HepG2 (cell line): ENCODE measurements at regions not wholly inside any gene's neighbourhood (a gene's known extent, or its start where the extent isn't known, plus 50 kb on each side); places are given as distances from the start of the nearest gene placed in this dataset.

Experiments
- ATAC-seq: fragments of 200-7000 bp; cut with Tn5 transposase; 3 replicates; pipeline ENCODE4 v1.9.1; 2020; ENCODE audit warnings: mild to moderate bottlenecking, moderate library complexity
- BruUV-seq: library from RNA; stranded (reverse); fragments of 400-500 nt; replicated peaks from 2 replicates; lab custom pipeline; 2021; lab: Mats Ljungman, UMichigan
- CTCF ChIA-PET: fragments of 300-600 bp; formaldehyde crosslinking; extraction: SDS; loops from one replicate; lab custom pipeline; 2021; ENCODE audit warnings: low total read pairs, inconsistent platforms, low intra/inter-chr PET ratio; lab: Yijun Ruan, JAX
- POLR2A ChIA-PET: fragments of 350-600 bp; sonication (Branson Sonifier 250); formaldehyde crosslinking; loops from one replicate; lab custom pipeline; 2020; ENCODE audit warnings: antibody characterized with exemption, inconsistent platforms; lab: Yijun Ruan, JAX
- DNase-seq: peaks from one replicate; pipeline ENCODE4 v3.0.0-alpha.2; 2015; ENCODE audit warnings: low spot score
- FAIRE-seq: peaks from 3 replicates; lab custom pipeline; 2011; peaks lifted over from hg19 to GRCh38; lab: Jason Lieb, UNC
- H2AFZ ChIP-seq: one replicate; pipeline ENCODE4 v1.6.1; 2011; ENCODE audit warnings: low read length, inconsistent platforms
- H3K27ac ChIP-seq: fragments of 300-600 bp; 3 replicates; pipeline ENCODE4 v1.8.0; 2011; ENCODE audit warnings: mixed run types, mild to moderate bottlenecking, mixed read lengths, low read length, inconsistent platforms; ENCODE audit not compliant: insufficient read depth; ENCODE audit errors: extremely low read length
- H3K27me3 ChIP-seq, 2 experiments: fragments of 200-600 bp in 1 of 2; 2 replicates in 1 of 2; 3 replicates in 1 of 2; pipeline versions ENCODE4 v1.6.0 to v1.8.0; 2011; ENCODE audit warnings: low read length in 2 of 2, mild to moderate bottlenecking in 2 of 2, moderate library complexity in 2 of 2, inconsistent platforms in 1 of 2; ENCODE audit not compliant: insufficient read depth in 2 of 2, control insufficient read depth in 1 of 2
- H3K36me3 ChIP-seq, 2 experiments: fragments of 200-600 bp in 1 of 2; replicated peaks in 1 of 2; 2 replicates in 1 of 2; 3 replicates in 1 of 2; pipeline versions ENCODE4 v1.5.1 to v1.8.0; 2011; ENCODE audit warnings: low read length in 2 of 2, inconsistent platforms in 1 of 2; ENCODE audit not compliant: insufficient read depth in 2 of 2, control insufficient read depth in 1 of 2
- H3K4me1 ChIP-seq: 2 replicates; pipeline ENCODE4 v1.5.1; 2012; ENCODE audit warnings: low read length, inconsistent platforms; ENCODE audit not compliant: insufficient read depth
- H3K4me2 ChIP-seq: 2 replicates; pipeline ENCODE4 v1.6.0; 2011; ENCODE audit warnings: low read depth, low read length, inconsistent platforms
- H3K4me3 ChIP-seq, 3 experiments: fragments of 200-600 bp in 1 of 3; sonication (generic), shearing (Covaris generic) in 1 of 3; replicated peaks in 1 of 3; 2 replicates each; pipeline ENCODE4 v1.5.1; 2011 to 2016; ENCODE audit warnings: low read length in 3 of 3, inconsistent platforms in 2 of 3, low read depth in 2 of 3, mild to moderate bottlenecking in 2 of 3, control low read depth in 1 of 3, mixed read lengths in 1 of 3; ENCODE audit not compliant: insufficient read depth in 1 of 3
- H3K79me2 ChIP-seq: one replicate; pipeline ENCODE4 v1.6.1; 2011; ENCODE audit warnings: low read length, inconsistent platforms; ENCODE audit not compliant: insufficient read depth
- H3K9ac ChIP-seq: 2 replicates; pipeline ENCODE4 v1.6.0; 2011; ENCODE audit warnings: mild to moderate bottlenecking, low read depth, low read length, inconsistent platforms; ENCODE audit not compliant: insufficient read depth
- H3K9me3 ChIP-seq: 2 replicates; pipeline ENCODE4 v1.5.1; 2012; ENCODE audit warnings: mild to moderate bottlenecking, low read length
- H4K20me1 ChIP-seq: 2 replicates; pipeline ENCODE4 v1.6.0; 2011; ENCODE audit warnings: inconsistent platforms, mild to moderate bottlenecking, low read length, moderate library complexity; ENCODE audit not compliant: insufficient read depth
- ATF7 ChIP-seq, 2 experiments: fragments of 450-650 bp in 1 of 2; sonication (generic) in 1 of 2; formaldehyde crosslinking in 1 of 2; IDR thresholded peaks; 2 replicates each; pipeline versions ENCODE4 v1.4.0 to v1.6.1; 2016 to 2020; ENCODE audit warnings: antibody characterized with exemption in 1 of 2, mild to moderate bottlenecking in 1 of 2, missing genetic modification reagents in 1 of 2
- CREB1 ChIP-seq, 2 experiments: fragments of 450-650 bp in 1 of 2; IDR thresholded peaks; 2 replicates each; pipeline ENCODE4 v1.6.1; 2016 to 2017; ENCODE audit warnings: control low read depth in 1 of 2, mild to moderate bottlenecking in 1 of 2, missing compliant biosample characterization in 1 of 2, missing genetic modification characterization in 1 of 2
- MAFF ChIP-seq: IDR thresholded peaks from 2 replicates; pipeline ENCODE4 v1.6.1; 2011; ENCODE audit warnings: low read depth, low read length, improper control_type of control experiment
- MAFK ChIP-seq, 2 experiments: IDR thresholded peaks in 1 of 2; conservative IDR thresholded peaks in 1 of 2; 2 replicates each; pipeline ENCODE4 v1.6.1; 2011; ENCODE audit warnings: improper control_type of control experiment in 2 of 2, low read length in 2 of 2
- NFIC ChIP-seq: IDR thresholded peaks from 2 replicates; pipeline ENCODE4 v1.6.1; 2012; ENCODE audit warnings: mild to moderate bottlenecking, low read length, inconsistent platforms
- RXRA ChIP-seq: sonication (generic); formaldehyde crosslinking; IDR thresholded peaks from 2 replicates; pipeline ENCODE4 v1.5.1; 2020; ENCODE audit warnings: missing genetic modification reagents
- SMAD3 ChIP-seq: sonication (generic); formaldehyde crosslinking; IDR thresholded peaks from 2 replicates; pipeline ENCODE4 v1.4.0; 2020; ENCODE audit warnings: missing genetic modification reagents
- WGBS: methylation state at CpG from one replicate; pipeline ENCODE4 v1.1.6; 2017; ENCODE audit warnings: low lambda C conversion rate; 5-methylcytosine and 5-hydroxymethylcytosine counted together
- in situ Hi-C: cut with HindIII; loops from 2 replicates; pipeline ENCODE4 v1.10.0; 2017; ENCODE audit warnings: low pct_unique_long_range_greater_than_20kb; ENCODE audit not compliant: extremely low pct_ligation_motif_present
- intact Hi-C: fragments of 100-400 bp; cut with micrococcal nuclease; formaldehyde crosslinking; loops from one replicate; pipeline ENCODE4 v1.10.0; 2022; ENCODE audit not compliant: unreplicated experiment
- TF ChIP-seq, protein P1 (sequence below), 2 experiments: sonication (generic) in 1 of 2; formaldehyde crosslinking in 1 of 2; IDR thresholded peaks; 2 replicates each; pipeline versions ENCODE4 v1.5.1 to v1.6.1; 2011 to 2020; ENCODE audit warnings: borderline replicate concordance in 1 of 2, low read depth in 1 of 2, low read length in 1 of 2, mild to moderate bottlenecking in 1 of 2, missing genetic modification reagents in 1 of 2, moderate library complexity in 1 of 2

DNA sequence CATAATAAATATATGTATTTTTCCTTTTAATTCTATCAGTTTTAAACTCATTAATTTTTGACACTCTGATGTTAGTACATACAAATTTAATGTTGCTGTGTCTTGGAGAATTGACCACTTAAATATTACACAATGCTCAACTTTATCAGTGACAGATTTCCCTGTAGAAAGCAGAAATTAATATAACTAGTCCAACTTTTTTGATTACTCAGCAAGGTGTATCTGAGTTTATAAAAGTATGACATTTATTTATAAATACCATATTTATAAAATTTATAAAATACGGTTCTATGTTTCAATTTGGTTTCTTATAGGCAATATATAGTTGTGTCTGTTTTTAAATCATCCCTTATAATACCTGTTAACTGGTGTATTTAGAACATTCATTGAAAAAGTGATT, 350.0 kb upstream of the EYS start:
- no peaks in the 10 kb centered on the region for H3K36me3 ChIP-seq
- DNase-seq: no peak
- in situ Hi-C loops (no loop called here), intact Hi-C loops (no loop called here)
- H2AFZ ChIP-seq: no peak overlapping the region
- H3K9me3 ChIP-seq: no peaks in the 10 kb centered on the region
- no peaks in the 10 kb centered on the region for H3K79me2 ChIP-seq
- no peak overlapping the region for H3K4me3 ChIP-seq
- TF ChIP-seq MAFK (conservative IDR thresholded peaks at IDR 0.05 in 1 of 2, IDR thresholded peaks at IDR 0.05 in 1 of 2; ENCODE audit: low read length in 2 of 2) (peak; percentile 42 to 83; a peak in 3 of 4 replicates), SMAD3 (CRISPR knock-in tag) (no peak), RXRA (no peak), MAFF (peak; percentile 59)
- TF ChIP-seq, protein P1, sequence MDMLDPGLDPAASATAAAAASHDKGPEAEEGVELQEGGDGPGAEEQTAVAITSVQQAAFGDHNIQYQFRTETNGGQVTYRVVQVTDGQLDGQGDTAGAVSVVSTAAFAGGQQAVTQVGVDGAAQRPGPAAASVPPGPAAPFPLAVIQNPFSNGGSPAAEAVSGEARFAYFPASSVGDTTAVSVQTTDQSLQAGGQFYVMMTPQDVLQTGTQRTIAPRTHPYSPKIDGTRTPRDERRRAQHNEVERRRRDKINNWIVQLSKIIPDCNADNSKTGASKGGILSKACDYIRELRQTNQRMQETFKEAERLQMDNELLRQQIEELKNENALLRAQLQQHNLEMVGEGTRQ (IDR thresholded peaks at IDR 0.05; ENCODE audit: low read depth, low read length): no peak
- TF ChIP-seq, protein P1 (CRISPR knock-in tag; IDR thresholded peaks at IDR 0.05; ENCODE audit: borderline replicate concordance): no peak
- H4K20me1 ChIP-seq: no peaks in the 10 kb centered on the region
- H3K4me1 ChIP-seq: no peaks in the 10 kb centered on the region
- FAIRE-seq: no peak
- 0% methylated on average over 1 of the region's 1 CpG for WGBS
- POLR2A ChIA-PET: no interaction called here
- ATAC-seq: no peak
- no peak overlapping the region for H3K9ac ChIP-seq
- BruUV-seq: no TSS peak
- H3K27ac ChIP-seq: no peak overlapping the region
- CTCF ChIA-PET: no interaction called here
- H3K4me2 ChIP-seq: no peak overlapping the region
- H3K27me3 ChIP-seq: no peaks in the 10 kb centered on the region

DNA sequence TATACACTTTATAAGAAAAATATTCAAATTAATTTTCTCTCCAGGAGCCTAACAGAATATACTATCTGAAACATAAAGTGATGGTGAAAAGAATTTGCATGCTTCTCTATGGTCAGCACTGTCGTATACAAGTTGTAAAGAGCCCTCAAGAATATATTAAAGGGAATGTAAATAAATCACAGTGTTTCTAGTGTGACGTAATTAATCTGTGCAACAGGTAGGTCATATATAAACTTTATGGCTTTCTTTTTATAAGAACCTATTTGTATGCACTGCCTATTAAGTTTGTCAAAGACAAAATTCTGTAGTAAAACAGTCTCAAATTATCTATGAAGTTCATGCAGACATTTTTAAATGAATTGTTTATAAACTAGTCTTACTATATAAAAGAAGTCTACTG, 347.9 kb upstream of the EYS start:
- Histone ChIP-seq H3K9ac (no peak overlapping the region), H3K36me3 (no peaks in the 10 kb centered on the region), H4K20me1 (no peaks in the 10 kb centered on the region), H3K79me2 (no peaks in the 10 kb centered on the region), H3K9me3 (no peaks in the 10 kb centered on the region), H3K27ac (no peak overlapping the region), H2AFZ (no peak overlapping the region), H3K4me3 (no peak overlapping the region), H3K4me1 (no peaks in the 10 kb centered on the region), H3K4me2 (no peak overlapping the region), H3K27me3 (no peaks in the 10 kb centered on the region)
- ATAC-seq (no peak), DNase-seq (no peak), FAIRE-seq (no peak)
- TF ChIP-seq NFIC (no peak), ATF7 (IDR thresholded peaks at IDR 0.05) (peak; percentile 66), ATF7 (CRISPR knock-in tag; IDR thresholded peaks at IDR 0.05) (no peak), CREB1 (IDR thresholded peaks at IDR 0.05) (peak; percentile 59), CREB1 (CRISPR knock-in tag; IDR thresholded peaks at IDR 0.05) (no peak)
- BruUV-seq: no TSS peak
- CTCF ChIA-PET: no interaction called here
- in situ Hi-C loops: no loop called here
- POLR2A ChIA-PET: no interaction called here
- intact Hi-C loops: no loop called here
- WGBS: 3% methylated on average over 2 of the region's 2 CpGs
